Keratinocyte (primary cell): ENCODE measurements at regions not wholly inside any gene's neighbourhood (a gene's known extent, or its start where the extent isn't known, plus 50 kb on each side); places are given as distances from the start of the nearest gene placed in this dataset.

Experiments used
- DNase-seq: peaks from one replicate; pipeline ENCODE4 v3.0.0-alpha.2; 2011; ENCODE audit warnings: low read depth, missing footprints, low spot score
- FAIRE-seq: peaks from 2 replicates; lab custom pipeline; 2011; peaks lifted over from hg19 to GRCh38; lab: Jason Lieb, UNC
- H2AFZ ChIP-seq: 2 replicates; pipeline ENCODE4 v1.6.0; 2012; ENCODE audit warnings: low read length, control low read depth, inconsistent platforms; ENCODE audit not compliant: control insufficient read depth
- H3K27ac ChIP-seq: 2 replicates; pipeline ENCODE4 v1.5.1; 2011; ENCODE audit warnings: low read length; ENCODE audit not compliant: control insufficient read depth, insufficient read depth
- H3K27me3 ChIP-seq: 3 replicates; pipeline ENCODE4 v1.6.0; 2011; ENCODE audit warnings: low read length; ENCODE audit not compliant: control insufficient read depth, insufficient read depth; ENCODE audit errors: extremely low read depth
- H3K36me3 ChIP-seq, 2 experiments: 2 replicates in 1 of 2; 3 replicates in 1 of 2; pipeline ENCODE4 v1.5.1; 2011; ENCODE audit warnings: low read length in 2 of 2, mild to moderate bottlenecking in 1 of 2; ENCODE audit not compliant: control insufficient read depth in 2 of 2, insufficient read depth in 2 of 2; ENCODE audit errors: extremely low read depth in 1 of 2
- H3K4me1 ChIP-seq: 3 replicates; pipeline ENCODE4 v1.5.1; 2011; ENCODE audit warnings: low read length; ENCODE audit not compliant: control insufficient read depth, insufficient read depth; ENCODE audit errors: extremely low read depth
- H3K4me2 ChIP-seq: 3 replicates; pipeline ENCODE4 v1.6.0; 2011; ENCODE audit warnings: low read depth, low read length; ENCODE audit not compliant: control insufficient read depth, insufficient read depth; ENCODE audit errors: extremely low read depth
- H3K4me3 ChIP-seq, 3 experiments: fragments of 200-600 bp in 1 of 3; sonication (generic) in 1 of 3; 2 replicates in 2 of 3; 3 replicates in 1 of 3; pipeline ENCODE4 v1.5.1; 2011 to 2016; ENCODE audit warnings: low read length in 3 of 3, mild to moderate bottlenecking in 3 of 3, control low read depth in 2 of 3, inconsistent platforms in 1 of 3, low read depth in 1 of 3, mixed read lengths in 1 of 3, mixed run types in 1 of 3, moderate library complexity in 1 of 3; ENCODE audit not compliant: control insufficient read depth in 2 of 3, insufficient read depth in 2 of 3; ENCODE audit errors: extremely low read depth in 1 of 3
- H3K79me2 ChIP-seq: 2 replicates; pipeline ENCODE4 v1.6.0; 2012; ENCODE audit warnings: low read length; ENCODE audit not compliant: control insufficient read depth, insufficient read depth
- H3K9ac ChIP-seq: 3 replicates; pipeline ENCODE4 v1.6.0; 2011; ENCODE audit warnings: low read length; ENCODE audit not compliant: control insufficient read depth, insufficient read depth; ENCODE audit errors: extremely low read depth
- H3K9me1 ChIP-seq: 3 replicates; pipeline ENCODE4 v1.6.0; 2011; ENCODE audit warnings: low read length; ENCODE audit not compliant: control insufficient read depth, insufficient read depth; ENCODE audit errors: extremely low read depth
- H3K9me3 ChIP-seq: 2 replicates; pipeline ENCODE4 v1.5.1; 2012; ENCODE audit warnings: low read depth, low read length; ENCODE audit not compliant: control insufficient read depth
- H4K20me1 ChIP-seq: 3 replicates; pipeline ENCODE4 v1.6.0; 2011; ENCODE audit warnings: low read length; ENCODE audit not compliant: control insufficient read depth, insufficient read depth; ENCODE audit errors: extremely low read depth
- EZH2 ChIP-seq: IDR thresholded peaks from one replicate; pipeline ENCODE4 v1.6.1; 2012; ENCODE audit warnings: inconsistent platforms, mild to moderate bottlenecking, low read length, moderate library complexity
- dilution Hi-C: fragments of 300-500 bp; cut with MboI; formaldehyde crosslinking; loops from one replicate; pipeline ENCODE4 v1.7.0; 2020; ENCODE audit warnings: low sequenced_read_pairs; ENCODE audit not compliant: extremely low pct_ligation_motif_present
- TF ChIP-seq, protein P1 (sequence below), 3 experiments: IDR thresholded peaks in 1 of 3; conservative IDR thresholded peaks in 1 of 3; optimal IDR thresholded peaks in 1 of 3; 2 replicates in 2 of 3; 3 replicates in 1 of 3; pipeline versions ENCODE3 to v1.5.1; 2011; ENCODE audit warnings: low read length in 3 of 3, mild to moderate bottlenecking in 3 of 3, moderate library complexity in 2 of 3, control low read depth in 1 of 3, inconsistent platforms in 1 of 3; ENCODE audit not compliant: insufficient read depth in 2 of 3; ENCODE audit errors: extremely low read depth in 1 of 3

DNA sequence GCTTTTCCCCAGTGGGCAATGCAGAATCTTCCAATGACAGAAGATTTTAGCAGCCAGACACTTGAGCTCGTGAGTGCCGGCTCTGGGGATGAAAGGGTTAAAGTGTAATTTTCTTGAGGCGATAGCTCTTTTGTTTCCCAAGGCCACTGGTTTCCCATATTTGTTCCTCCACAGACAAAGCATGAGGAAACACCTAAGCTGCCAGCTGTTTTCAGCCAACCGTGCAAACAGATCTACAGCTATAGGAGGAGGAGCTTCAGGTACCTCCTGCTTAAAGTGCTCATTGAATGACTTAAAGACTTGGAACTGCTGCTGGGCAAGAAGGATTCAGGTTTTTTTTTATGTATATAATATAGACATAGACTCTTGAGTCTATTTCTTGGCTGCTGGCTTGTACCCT, 1311.5 kb downstream of the TMEM121 start:
- H2AFZ ChIP-seq, result no peak overlapping the region
- dilution Hi-C loops, result no loop called here
- H3K27ac ChIP-seq, result no peak overlapping the region
- no peak overlapping the region for H3K9ac ChIP-seq
- no peak overlapping the region for H3K4me3 ChIP-seq
- TF ChIP-seq, protein P1, sequence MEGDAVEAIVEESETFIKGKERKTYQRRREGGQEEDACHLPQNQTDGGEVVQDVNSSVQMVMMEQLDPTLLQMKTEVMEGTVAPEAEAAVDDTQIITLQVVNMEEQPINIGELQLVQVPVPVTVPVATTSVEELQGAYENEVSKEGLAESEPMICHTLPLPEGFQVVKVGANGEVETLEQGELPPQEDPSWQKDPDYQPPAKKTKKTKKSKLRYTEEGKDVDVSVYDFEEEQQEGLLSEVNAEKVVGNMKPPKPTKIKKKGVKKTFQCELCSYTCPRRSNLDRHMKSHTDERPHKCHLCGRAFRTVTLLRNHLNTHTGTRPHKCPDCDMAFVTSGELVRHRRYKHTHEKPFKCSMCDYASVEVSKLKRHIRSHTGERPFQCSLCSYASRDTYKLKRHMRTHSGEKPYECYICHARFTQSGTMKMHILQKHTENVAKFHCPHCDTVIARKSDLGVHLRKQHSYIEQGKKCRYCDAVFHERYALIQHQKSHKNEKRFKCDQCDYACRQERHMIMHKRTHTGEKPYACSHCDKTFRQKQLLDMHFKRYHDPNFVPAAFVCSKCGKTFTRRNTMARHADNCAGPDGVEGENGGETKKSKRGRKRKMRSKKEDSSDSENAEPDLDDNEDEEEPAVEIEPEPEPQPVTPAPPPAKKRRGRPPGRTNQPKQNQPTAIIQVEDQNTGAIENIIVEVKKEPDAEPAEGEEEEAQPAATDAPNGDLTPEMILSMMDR (optimal IDR thresholded peaks at IDR 0.05 in 1 of 3, IDR thresholded peaks at IDR 0.05 in 1 of 3, conservative IDR thresholded peaks at IDR 0.05 in 1 of 3; ENCODE audit: extremely low read depth in 1 of 3, insufficient read depth in 2 of 3, low read length in 3 of 3), result no peak
- no peak for TF ChIP-seq EZH2
- H3K9me3 ChIP-seq, result no peaks in the 10 kb centered on the region
- no peaks in the 10 kb centered on the region for H3K4me1 ChIP-seq
- DNase-seq (no peak), FAIRE-seq (no peak)
- H3K9me1 ChIP-seq, result no peaks in the 10 kb centered on the region
- H4K20me1 ChIP-seq, result no peaks in the 10 kb centered on the region
- H3K4me2 ChIP-seq, result no peak overlapping the region
- no peaks in the 10 kb centered on the region for H3K27me3 ChIP-seq
- H3K79me2 ChIP-seq, result no peaks in the 10 kb centered on the region
- no peaks in the 10 kb centered on the region for H3K36me3 ChIP-seq

DNA sequence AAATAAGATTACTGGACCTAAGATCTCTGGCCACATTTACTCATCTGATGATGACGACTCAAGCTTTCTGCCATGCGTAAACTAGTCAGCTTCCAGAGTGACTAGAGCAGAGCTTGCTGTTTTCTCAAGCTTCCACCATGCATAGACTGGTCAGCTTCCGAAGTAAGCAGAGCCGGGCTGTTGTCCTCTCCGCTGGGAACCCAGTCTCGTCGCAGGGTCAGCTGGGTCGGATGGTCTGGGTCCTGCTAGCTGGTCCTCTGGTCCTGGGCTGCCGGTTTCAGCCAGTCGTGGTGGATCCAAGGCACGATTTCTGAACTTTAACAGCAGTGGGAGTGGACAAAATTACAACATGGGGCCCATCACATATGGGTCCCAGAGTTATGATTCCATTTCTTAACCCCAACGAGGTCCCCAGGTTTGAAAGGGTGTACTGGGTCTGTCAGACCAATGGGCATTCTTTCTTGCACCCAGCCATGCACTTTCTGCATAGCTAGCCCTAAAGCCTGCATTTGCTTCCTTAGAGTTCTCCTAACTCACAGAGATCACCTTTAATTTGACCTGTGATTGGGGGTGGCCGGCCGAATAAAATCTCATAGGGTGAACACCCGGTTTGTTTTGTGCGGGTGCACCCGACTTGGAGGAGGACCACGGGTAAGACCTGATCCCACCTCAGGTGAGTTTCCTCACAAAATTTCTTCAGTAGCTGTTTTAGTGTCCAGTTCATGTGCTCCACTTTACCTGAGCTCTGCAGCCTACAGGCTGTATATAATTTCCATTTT, 1312.8 kb downstream of the TMEM121 start:
- no peaks in the 10 kb centered on the region for H3K4me1 ChIP-seq
- no peak overlapping the region for H3K4me3 ChIP-seq
- no peaks in the 10 kb centered on the region for H3K27me3 ChIP-seq
- H3K9me3 ChIP-seq, result no peaks in the 10 kb centered on the region
- no peak overlapping the region for H3K9ac ChIP-seq
- no peak overlapping the region for H2AFZ ChIP-seq
- H3K36me3 ChIP-seq, result no peaks in the 10 kb centered on the region
- no peak overlapping the region for H3K4me2 ChIP-seq
- H3K27ac ChIP-seq, result no peak overlapping the region
- FAIRE-seq (no peak), DNase-seq (no peak)
- TF ChIP-seq, protein P1 (optimal IDR thresholded peaks at IDR 0.05 in 1 of 3, IDR thresholded peaks at IDR 0.05 in 1 of 3, conservative IDR thresholded peaks at IDR 0.05 in 1 of 3; ENCODE audit: extremely low read depth in 1 of 3, insufficient read depth in 2 of 3, low read length in 3 of 3), result no peak
- no peak for TF ChIP-seq EZH2
- dilution Hi-C loops, result no loop called here
- H3K79me2 ChIP-seq, result no peaks in the 10 kb centered on the region
- H3K9me1 ChIP-seq, result no peaks in the 10 kb centered on the region
- no peaks in the 10 kb centered on the region for H4K20me1 ChIP-seq
